ENCODE measurements at regions not wholly inside any gene's neighbourhood (a gene's known extent, or its start where the extent isn't known, plus 50 kb on each side); places are given as distances from the start of the nearest gene placed in this dataset.
A peak's percentile ranks its signal among the peaks of the same experiment; 100 is the strongest.

DNA sequence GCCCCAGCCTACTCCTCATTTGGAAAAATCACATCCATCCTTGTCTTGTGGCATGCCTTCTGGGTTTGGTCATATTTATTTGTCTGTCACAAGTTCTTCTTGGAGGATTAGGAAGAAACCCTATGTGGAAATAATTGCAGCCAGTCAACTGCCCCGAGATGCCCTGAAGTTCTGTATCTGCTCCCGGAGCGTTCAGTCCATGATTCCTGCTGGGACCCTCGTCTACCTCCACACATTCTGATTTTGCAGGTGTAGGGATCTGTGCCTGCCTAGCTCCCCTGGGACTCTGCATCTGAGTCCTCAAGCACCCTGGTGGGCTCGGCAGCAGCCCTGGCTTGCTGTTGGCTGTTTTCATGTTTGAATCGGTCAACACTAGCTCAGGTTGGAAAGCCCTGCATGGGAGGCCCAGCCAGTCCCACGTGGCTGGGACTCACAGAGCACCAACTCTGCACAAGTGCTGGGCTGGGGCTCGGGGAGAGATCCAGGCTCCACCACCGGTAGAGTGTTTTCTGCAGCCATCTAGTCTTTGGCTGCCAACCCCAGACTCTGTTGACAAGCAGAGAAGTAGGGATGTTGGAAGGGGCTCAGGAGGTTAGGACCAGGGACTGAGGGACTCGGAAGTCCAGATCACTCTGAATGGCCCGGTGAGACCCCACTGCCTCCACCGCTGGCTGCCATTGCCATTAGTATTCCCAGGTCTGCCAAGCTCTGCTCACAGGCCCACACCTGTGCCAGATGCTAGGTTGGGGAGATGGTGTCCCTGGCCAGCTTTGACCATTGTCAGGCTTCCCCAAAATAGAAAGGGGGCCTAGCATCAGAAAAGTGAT is 183.5 kb upstream of the CST7 start:
- 78 to 86% (median 85%) methylated on average over 9 to 12 of the region's 12 CpGs for WGBS, 5 donors
- Histone ChIP-seq H3K27ac (no peak overlapping the region), H3K4me1 (peaks cover 0 to 6% (median 0%) of the 10 kb centered on the region in 6 donors), H3K27me3 (replicated peaks in 1 of 7) (peaks cover 0 to 33% (median 0%) of the 10 kb centered on the region in 7 donors), H3K4me3 (no peak overlapping the region), H3K36me3 (no peaks in the 10 kb centered on the region), H3K9me3 (peaks cover 0 to 6% (median 0%) of the 10 kb centered on the region in 8 donors)
- TF ChIP-seq POLR2A (IDR thresholded peaks at IDR 0.05) (no peak), POLR2AphosphoS5 (IDR thresholded peaks at IDR 0.05) (no peak)
- TF ChIP-seq, protein P1, sequence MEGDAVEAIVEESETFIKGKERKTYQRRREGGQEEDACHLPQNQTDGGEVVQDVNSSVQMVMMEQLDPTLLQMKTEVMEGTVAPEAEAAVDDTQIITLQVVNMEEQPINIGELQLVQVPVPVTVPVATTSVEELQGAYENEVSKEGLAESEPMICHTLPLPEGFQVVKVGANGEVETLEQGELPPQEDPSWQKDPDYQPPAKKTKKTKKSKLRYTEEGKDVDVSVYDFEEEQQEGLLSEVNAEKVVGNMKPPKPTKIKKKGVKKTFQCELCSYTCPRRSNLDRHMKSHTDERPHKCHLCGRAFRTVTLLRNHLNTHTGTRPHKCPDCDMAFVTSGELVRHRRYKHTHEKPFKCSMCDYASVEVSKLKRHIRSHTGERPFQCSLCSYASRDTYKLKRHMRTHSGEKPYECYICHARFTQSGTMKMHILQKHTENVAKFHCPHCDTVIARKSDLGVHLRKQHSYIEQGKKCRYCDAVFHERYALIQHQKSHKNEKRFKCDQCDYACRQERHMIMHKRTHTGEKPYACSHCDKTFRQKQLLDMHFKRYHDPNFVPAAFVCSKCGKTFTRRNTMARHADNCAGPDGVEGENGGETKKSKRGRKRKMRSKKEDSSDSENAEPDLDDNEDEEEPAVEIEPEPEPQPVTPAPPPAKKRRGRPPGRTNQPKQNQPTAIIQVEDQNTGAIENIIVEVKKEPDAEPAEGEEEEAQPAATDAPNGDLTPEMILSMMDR (IDR thresholded peaks at IDR 0.05 in 8 of 11, conservative IDR thresholded peaks at IDR 0.05 in 3 of 11): no peak
- intact Hi-C loops (cut with DNase I; ENCODE audit: low total_unique reads): no loop called here
- DNase-seq: peak; percentile 59

DNA sequence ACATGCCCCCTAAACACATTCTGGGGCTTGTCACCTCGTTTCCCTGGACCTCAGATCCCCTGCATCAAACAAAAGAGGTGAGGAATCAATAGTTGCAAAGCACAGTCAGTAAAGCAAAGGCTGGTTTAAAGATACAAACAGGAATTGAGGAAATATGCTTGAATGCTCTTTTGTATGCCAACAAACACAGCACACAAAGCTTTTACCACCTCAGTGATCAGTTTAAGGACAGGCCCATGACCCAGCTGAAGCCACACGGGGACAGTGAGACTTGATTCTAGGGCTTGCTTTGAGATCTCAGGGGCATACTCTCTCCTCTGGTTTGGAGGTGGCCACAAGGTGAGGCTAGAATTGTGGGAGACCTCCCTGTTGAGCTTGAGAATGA is 182.9 kb upstream of the CST7 start:
- intact Hi-C loops (cut with DNase I; ENCODE audit: low total_unique reads): no loop called here
- peaks cover 0 to under 1% (median 0%) of the 10 kb centered on the region in 8 donors for H3K9me3 ChIP-seq
- no peak overlapping the region for H3K27ac ChIP-seq
- H3K27me3 ChIP-seq (replicated peaks in 1 of 7): peaks cover 0 to 38% (median 0%) of the 10 kb centered on the region in 7 donors
- WGBS, 5 donors: 45 to 70% (median 61%) methylated on average over 2 of the region's 2 CpGs
- TF ChIP-seq POLR2A (IDR thresholded peaks at IDR 0.05) (no peak), POLR2AphosphoS5 (IDR thresholded peaks at IDR 0.05) (no peak)
- TF ChIP-seq, protein P1 (IDR thresholded peaks at IDR 0.05 in 8 of 11, conservative IDR thresholded peaks at IDR 0.05 in 3 of 11): no peak
- no peaks in the 10 kb centered on the region for H3K36me3 ChIP-seq
- no peak for DNase-seq
- H3K4me1 ChIP-seq: peaks cover 0 to 6% (median under 1%) of the 10 kb centered on the region in 6 donors
- no peak overlapping the region for H3K4me3 ChIP-seq

DNA sequence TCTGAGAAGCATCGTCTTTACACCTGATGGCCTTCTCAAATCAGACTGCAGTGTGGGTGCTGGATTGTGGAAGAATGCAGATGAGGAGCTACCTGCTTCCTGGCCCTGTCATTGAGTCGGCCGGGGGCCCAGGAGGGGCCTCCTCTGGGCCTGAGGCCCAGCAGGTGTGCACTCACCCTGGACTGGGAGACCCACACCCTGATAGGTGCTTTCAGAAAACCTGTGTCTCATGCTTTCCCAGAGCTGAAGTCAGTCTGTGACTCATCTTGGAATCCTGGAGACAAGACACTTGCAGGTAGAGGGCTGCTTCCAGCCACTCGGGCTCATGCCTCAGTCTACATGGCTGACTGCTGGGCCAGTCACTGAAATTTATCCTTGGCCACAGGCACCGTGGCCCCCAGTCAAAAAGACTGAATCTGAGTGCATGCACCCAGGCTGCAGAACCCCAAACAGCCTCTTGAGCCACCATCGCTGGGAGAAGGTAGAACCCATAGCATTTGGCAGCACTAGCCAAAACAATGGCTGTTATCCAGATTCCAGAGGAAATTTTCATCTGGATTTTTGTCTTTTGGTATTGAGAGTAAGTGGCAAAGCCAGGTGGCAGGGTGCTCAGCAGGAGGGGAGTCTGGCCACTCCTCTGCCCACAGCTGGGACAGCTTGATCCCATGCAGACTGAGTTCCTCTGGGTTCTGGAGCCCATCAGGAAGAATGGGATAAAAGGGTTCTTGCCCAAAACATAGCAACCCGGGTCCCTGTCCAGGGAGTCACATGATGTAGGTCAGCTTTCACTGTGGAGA is 182.0 kb upstream of the CST7 start:
- Histone ChIP-seq H3K36me3 (no peaks in the 10 kb centered on the region), H3K4me3 (no peak overlapping the region), H3K9me3 (no peaks in the 10 kb centered on the region), H3K4me1 (peaks cover 0 to 14% (median 7%) of the 10 kb centered on the region in 6 donors), H3K27me3 (replicated peaks in 1 of 7) (peaks cover 0 to 46% (median 0%) of the 10 kb centered on the region in 7 donors), H3K27ac (no peak overlapping the region)
- TF ChIP-seq, protein P1 (IDR thresholded peaks at IDR 0.05 in 8 of 11, conservative IDR thresholded peaks at IDR 0.05 in 3 of 11): no peak
- no peak for TF ChIP-seq POLR2A (IDR thresholded peaks at IDR 0.05)
- no peak for TF ChIP-seq POLR2AphosphoS5 (IDR thresholded peaks at IDR 0.05)
- WGBS, 5 donors: 79 to 95% (median 86%) methylated on average over 7 of the region's 7 CpGs
- intact Hi-C loops (cut with DNase I; ENCODE audit: low total_unique reads): no loop called here
- no peak for DNase-seq
